COR-L47 (cell line): ENCODE measurements at regions not wholly inside any gene's neighbourhood (a gene's known extent, or its start where the extent isn't known, plus 50 kb on each side); places are given as distances from the start of the nearest gene placed in this dataset.
"Not testable (repeated sequence)": the region's sequence is repeated elsewhere in the genome, so short reads cannot be mapped to it uniquely, and the experiment has no call there.

Source experiments
- DNase-seq: peaks from one replicate; lab custom pipeline; 2025; lab: John Stamatoyannopoulos, UW

- no peak for DNase-seq
These were observed 54.1 kb downstream of the MAFB start for GRCh38 chr20:40634891-40635290.

- DNase-seq, result peak; percentile 13
These were observed 55.7 kb downstream of the MAFB start for GRCh38 chr20:40633123-40633850.

DNA sequence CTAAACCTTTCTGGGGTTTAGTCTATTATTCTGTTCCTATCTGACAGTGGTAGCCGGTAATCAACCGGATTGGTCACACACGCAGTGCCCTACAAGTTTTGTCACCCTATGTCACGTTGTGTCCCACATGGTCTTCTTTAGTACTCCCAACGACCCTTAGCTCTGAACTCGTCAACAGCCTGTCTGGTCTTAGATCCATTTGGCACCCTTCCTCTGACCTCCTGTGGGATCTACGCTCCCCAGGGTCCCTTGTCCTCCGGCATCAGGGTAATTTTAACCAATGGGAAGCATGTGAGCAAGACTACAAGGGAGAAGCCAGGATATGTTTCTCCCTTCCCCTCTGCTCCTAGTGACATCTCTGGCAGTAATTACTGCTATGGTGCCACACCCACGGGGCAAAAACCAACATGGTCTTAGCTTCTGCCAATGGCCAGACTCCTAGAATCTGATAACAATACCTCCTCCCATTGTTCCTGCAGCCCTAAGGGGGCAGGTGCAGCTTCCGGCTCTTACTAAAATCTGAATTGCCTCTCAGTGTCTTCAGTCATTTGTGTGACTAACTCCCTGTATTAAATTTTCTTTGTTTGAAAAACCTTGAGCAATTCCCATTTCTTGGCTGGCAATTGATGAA is 56.6 kb downstream of the MAFB start:
- peak; percentile 87 for DNase-seq

GRCh38 chr20:40631119-40631631 is 57.9 kb downstream of the MAFB start:
- DNase-seq, result no peak

- no peak for DNase-seq
These were observed 58.3 kb downstream of the MAFB start for GRCh38 chr20:40630713-40631112.

DNA sequence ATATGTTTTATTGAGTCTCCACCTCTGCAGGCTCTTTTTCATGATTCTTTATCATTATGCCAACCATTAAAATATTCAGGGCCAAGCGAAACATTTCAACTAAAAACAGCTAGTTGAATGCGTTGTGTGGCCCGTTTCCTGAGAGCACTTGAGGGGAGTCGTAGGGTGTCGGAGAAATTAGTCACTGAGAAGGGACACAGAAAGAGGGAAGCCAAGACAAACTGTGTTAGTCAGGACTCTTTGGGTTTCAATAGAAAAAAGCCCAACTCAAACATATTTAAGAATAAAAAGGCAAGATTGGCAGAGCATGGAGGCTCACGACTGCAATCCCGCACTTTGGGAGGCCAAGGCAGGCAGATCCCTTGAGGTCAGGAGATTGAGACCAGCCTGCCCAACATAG is 58.9 kb downstream of the MAFB start:
- no peak for DNase-seq

DNA sequence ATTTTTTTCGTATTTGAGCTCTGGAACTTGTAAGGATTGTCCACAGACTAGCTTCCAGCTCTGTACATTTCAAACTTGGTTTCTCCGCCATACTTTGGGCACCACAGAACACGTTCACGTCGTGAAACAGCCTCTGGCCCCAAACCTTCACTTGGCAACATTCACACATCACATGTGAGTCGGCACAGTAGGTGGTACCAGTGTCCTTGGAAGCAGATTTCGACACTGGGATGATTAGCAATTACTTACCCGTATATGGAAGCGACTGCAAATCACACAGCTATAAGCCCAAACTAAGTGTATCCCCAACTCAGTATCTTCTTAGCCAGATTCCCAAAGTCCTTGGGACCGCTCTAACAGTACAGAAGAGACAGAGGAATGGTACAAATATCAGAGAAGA is 60.2 kb downstream of the MAFB start:
- no peak for DNase-seq

DNA sequence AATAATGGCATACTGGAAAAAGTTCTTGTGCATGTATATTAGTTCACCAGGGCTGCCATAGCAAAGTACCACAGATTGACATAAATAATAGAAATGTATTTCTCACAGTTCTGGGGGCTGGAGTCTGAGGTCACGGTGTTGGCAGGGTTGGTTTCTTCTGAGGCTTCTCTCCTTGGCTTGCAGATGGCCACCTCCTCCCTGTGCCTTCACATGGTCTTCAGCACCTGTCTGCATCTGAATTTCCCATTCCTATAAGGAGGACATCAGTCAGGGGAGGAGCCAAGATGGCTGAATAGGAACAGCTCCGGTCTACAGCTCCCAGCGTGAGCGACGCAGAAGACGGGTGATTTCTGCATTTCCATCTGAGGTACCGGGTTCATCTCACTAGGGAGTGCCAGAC is 70.0 kb downstream of the MAFB start:
- DNase-seq, result not testable (repeated sequence)

DNA sequence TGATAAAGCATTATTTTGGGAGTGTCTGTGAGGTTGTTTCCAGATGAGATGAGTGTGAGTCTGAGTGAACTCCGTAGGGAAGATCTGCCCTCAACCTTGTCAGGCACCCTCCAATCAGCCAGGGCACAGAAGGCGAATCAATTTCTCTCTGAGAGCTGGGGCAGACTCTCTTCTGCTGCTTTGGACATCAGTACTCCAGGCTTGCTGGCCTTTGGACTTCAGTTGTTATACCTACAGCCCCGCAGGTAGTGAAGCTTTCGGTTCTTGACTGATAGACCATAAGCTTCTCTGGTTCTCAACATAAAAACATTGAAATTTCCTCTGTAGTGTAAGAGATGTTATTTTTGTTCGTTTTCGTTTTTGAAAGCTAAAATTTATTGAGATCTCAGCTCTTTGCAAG is 71.4 kb downstream of the MAFB start:
- no peak for DNase-seq

DNA sequence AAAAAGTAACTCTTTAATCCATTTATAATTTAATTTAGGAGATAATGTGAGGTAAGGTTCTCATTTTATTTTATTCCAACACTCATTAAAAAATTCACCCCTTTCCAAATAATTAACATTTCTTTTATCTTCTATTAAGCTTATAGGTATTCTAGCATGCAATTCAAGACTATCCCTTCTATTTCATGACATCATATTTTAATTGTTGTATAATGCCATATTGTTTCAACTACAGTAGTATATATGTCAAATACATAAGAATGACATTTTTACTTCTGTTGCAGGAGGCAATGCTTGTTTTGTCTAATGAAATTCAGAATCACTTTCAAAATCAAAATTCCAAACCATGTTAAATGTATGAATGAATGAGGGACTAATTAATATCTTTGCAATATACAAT is 76.2 kb downstream of the MAFB start:
- DNase-seq, result no peak

- DNase-seq, result no peak
These were observed 76.8 kb downstream of the MAFB start for GRCh38 chr20:40612247-40612646.

DNA sequence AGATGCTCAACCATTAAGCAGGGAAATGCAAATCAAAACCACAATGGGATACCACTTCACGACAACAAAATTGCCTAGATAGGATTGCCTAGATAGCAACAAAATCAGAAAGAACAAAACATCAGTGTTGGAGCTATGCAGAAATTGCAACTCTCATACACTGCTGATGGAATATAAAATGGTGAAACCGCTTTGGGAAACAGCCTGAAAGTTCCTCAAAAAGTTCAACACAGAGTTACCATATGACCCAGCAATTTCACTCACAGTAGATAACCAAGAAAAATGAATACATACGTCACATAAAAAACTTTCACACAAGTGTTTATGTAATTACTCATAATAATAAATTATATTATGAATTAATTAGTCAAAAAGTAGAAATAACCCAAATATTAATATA is 78.3 kb downstream of the MAFB start:
- DNase-seq, result no peak

DNA sequence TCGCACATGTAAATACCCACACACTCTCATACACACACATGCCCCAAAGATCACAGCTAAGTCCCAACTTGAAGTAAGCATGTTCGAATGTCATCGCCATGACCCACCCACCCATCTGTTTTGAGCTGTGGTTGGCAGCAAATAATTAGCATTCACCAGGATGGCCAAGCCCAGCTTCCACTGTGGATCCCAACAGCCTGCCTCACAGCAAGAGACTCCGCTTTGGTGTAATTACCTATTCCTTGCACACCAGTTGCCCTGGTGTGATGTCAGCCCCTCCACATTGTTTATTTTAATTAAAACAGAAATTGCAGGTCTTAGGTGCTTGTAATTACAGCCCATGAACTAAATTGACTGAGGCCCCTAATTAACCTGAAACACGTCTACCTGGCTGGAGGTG is 81.1 kb downstream of the MAFB start:
- peak; percentile 73 for DNase-seq

DNA sequence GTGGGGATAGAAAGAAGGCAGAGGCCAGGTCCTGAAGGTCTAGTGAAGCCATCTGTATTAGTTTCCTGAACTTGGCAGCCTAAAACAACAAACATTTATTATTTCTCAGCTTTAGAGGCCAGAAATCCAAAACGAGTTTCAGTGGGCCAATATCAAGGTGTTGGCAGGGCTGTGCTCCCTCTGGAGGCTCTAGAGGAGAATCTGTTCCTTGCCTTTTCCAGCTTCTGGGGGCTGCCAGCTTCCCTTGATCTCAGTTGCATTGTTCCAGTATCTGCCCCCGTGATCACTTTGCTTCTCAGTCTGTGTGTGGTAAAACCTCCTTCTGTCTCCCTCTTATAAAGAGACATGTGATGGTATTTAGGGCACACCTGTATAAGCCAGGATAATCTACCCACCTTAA is 82.4 kb downstream of the MAFB start:
- no peak for DNase-seq

- DNase-seq, result no peak
These were observed 82.8 kb downstream of the MAFB start for GRCh38 chr20:40606237-40606636.

- DNase-seq, result no peak
These were observed 84.6 kb downstream of the MAFB start for GRCh38 chr20:40604416-40604815.

GRCh38 chr20:40603057-40603651 is 85.9 kb downstream of the MAFB start:
- DNase-seq, result no peak

GRCh38 chr20:40602381-40602780 is 86.7 kb downstream of the MAFB start:
- no peak for DNase-seq

DNA sequence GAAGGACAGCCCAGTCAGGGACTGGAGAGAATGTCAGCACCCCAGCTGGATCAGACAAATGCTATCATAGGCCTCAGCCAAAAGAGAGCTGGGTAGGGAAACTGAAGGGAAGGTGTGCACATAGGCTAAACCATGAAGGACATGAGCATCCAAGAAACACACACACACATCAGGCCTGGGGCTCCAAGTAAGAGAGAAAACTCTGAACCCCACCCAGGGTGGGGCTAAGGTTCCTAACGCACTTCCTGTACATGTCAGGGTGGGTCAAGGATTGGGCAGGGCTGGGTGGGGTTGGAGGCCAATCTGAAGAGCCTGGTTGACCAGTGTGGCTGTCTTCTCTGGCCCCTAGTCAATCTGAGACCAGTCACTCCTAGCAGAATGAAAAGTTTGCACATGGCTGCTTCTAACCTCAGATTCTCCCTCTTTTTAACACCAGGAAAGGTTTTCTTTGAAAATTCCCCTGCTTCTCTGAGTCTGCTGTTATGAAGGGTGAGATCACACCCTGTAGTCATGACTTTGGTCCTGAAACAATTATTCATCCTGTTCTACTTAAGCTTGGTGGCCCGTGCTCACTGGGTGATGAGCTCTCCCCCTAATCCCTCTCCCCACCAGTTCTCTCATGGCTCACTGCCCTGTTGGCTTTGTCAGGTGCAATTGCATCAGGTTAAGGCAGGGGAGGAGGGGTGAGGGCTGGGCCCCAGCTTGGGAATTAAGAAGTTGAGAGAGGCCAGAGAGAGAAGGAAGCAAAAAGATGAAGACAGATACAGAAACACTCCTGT is 88.4 kb downstream of the MAFB start:
- DNase-seq, result no peak

DNA sequence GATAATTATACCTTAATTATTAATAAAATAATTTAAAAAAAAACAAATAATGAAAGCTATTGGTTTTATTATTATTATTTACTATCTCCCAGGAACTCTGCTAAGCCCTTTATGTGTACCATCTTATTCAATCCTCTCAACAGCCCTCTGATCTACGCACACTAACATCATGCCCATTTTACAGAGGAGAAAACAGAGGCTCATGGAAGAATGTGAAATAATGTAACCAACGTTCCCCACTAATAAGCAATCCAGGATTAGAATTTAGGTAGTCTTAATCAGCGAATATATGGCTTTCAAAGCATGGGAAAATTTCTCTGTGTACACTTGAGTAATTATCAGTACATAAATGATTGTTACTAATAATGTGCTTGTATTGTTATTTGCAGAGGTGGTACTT is 89.0 kb downstream of the MAFB start:
- DNase-seq, result no peak

- DNase-seq, result no peak
These were observed 96.1 kb downstream of the MAFB start for GRCh38 chr20:40592941-40593340.

GRCh38 chr20:40591536-40591935 is 97.5 kb downstream of the MAFB start:
- DNase-seq, result no peak

GRCh38 chr20:40591119-40591518 is 97.9 kb downstream of the MAFB start:
- no peak for DNase-seq
